A549 (cell line): ENCODE measurements at regions not wholly inside any gene's neighbourhood (a gene's known extent, or its start where the extent isn't known, plus 50 kb on each side); places are given as distances from the start of the nearest gene placed in this dataset.

Experiments used
- EP300 ChIP-seq, 2 experiments: fragments of >200 bp; sonication (Bioruptor Twin); formaldehyde crosslinking; IDR thresholded peaks; 2 replicates in 1 of 2; 3 replicates in 1 of 2; pipeline ENCODE4 v1.6.1; 2016 to 2017
- ESRRA ChIP-seq: fragments of 150-350 bp; IDR thresholded peaks from 2 replicates; pipeline ENCODE4 v1.6.1; 2014; ENCODE audit warnings: mild to moderate bottlenecking, low read length, borderline replicate concordance
- HDAC2 ChIP-seq: fragments of 200-600 bp; sonication (generic); IDR thresholded peaks from 2 replicates; pipeline ENCODE4 v1.6.1; 2016
- KDM1A ChIP-seq: fragments of 200-600 bp; sonication (generic); IDR thresholded peaks from 2 replicates; pipeline ENCODE4 v1.6.1; 2016; ENCODE audit warnings: low read depth, mild to moderate bottlenecking
- KDM5A ChIP-seq: fragments of 200-600 bp; sonication (generic); IDR thresholded peaks from 2 replicates; pipeline ENCODE4 v1.6.1; 2016; ENCODE audit warnings: antibody characterized with exemption, mild to moderate bottlenecking
- PBX3 ChIP-seq: IDR thresholded peaks from 2 replicates; pipeline ENCODE4 v1.6.1; 2012
- POLR2A ChIP-seq: IDR thresholded peaks from 2 replicates; pipeline ENCODE4 v1.6.1; 2012; ENCODE audit warnings: mild to moderate bottlenecking, low read length
- REST ChIP-seq: fragments of 200-600 bp; sonication (generic); IDR thresholded peaks from 2 replicates; pipeline ENCODE4 v1.6.1; 2016; ENCODE audit warnings: antibody characterized with exemption, mild to moderate bottlenecking, moderate library complexity
- USF2 ChIP-seq: fragments of 450-650 bp; IDR thresholded peaks from 2 replicates; pipeline ENCODE4 v1.6.1; 2014; ENCODE audit warnings: antibody characterized with exemption
- ZFP36 ChIP-seq: fragments of 450-650 bp; IDR thresholded peaks from 2 replicates; pipeline ENCODE4 v1.6.1; 2014; ENCODE audit warnings: borderline replicate concordance; ENCODE audit not compliant: partially characterized antibody
- TF ChIP-seq, protein P1 (sequence below): fragments of >200 bp; sonication (Bioruptor Twin); formaldehyde crosslinking; IDR thresholded peaks from 3 replicates; pipeline ENCODE4 v1.5.1; 2016
- TF ChIP-seq, protein P2 (sequence below): IDR thresholded peaks from 2 replicates; pipeline ENCODE4 v1.6.1; 2012; ENCODE audit warnings: low read depth, borderline replicate concordance
- TF ChIP-seq, protein P3 (sequence below): IDR thresholded peaks from 2 replicates; pipeline ENCODE4 v1.6.1; 2012

DNA sequence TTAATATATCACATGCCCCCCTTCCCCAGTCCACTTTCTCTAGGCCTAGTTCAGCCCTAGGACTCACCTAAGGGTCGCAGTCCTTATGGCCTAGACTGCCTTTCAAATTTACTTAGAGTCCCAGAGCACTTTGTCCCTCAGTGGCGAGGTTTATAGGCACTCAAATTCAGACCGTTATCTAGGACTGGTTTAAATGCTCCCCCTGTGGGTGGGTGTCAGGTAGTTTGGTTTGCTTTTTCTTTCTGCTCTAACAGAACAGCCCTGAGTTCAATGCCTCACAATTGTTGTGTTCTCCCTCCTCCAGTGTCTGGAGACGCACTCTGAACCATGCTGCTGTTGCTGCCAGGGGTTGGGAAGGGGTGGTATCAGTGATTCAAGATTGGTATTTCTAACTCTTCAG is 317.1 kb downstream of the MAT2B start:
- TF ChIP-seq REST (no peak), EP300 (IDR thresholded peaks at IDR 0.05) (no peak), HDAC2 (no peak), ESRRA (no peak), ZFP36 (no peak), POLR2A (no peak), USF2 (no peak), KDM1A (no peak), KDM5A (no peak), PBX3 (no peak)
- TF ChIP-seq, protein P1, sequence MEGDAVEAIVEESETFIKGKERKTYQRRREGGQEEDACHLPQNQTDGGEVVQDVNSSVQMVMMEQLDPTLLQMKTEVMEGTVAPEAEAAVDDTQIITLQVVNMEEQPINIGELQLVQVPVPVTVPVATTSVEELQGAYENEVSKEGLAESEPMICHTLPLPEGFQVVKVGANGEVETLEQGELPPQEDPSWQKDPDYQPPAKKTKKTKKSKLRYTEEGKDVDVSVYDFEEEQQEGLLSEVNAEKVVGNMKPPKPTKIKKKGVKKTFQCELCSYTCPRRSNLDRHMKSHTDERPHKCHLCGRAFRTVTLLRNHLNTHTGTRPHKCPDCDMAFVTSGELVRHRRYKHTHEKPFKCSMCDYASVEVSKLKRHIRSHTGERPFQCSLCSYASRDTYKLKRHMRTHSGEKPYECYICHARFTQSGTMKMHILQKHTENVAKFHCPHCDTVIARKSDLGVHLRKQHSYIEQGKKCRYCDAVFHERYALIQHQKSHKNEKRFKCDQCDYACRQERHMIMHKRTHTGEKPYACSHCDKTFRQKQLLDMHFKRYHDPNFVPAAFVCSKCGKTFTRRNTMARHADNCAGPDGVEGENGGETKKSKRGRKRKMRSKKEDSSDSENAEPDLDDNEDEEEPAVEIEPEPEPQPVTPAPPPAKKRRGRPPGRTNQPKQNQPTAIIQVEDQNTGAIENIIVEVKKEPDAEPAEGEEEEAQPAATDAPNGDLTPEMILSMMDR = no peak
- TF ChIP-seq, protein P2, sequence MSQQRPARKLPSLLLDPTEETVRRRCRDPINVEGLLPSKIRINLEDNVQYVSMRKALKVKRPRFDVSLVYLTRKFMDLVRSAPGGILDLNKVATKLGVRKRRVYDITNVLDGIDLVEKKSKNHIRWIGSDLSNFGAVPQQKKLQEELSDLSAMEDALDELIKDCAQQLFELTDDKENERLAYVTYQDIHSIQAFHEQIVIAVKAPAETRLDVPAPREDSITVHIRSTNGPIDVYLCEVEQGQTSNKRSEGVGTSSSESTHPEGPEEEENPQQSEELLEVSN = no peak
- TF ChIP-seq, protein P3, sequence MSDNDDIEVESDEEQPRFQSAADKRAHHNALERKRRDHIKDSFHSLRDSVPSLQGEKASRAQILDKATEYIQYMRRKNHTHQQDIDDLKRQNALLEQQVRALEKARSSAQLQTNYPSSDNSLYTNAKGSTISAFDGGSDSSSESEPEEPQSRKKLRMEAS = no peak
